Activated T-cell treated with anti-CD3 and anti-CD28 coated beads, Interleukin-2, amount 50 U/mL, for 48 hours (primary cell): ENCODE measurements at regions not wholly inside any gene's neighbourhood (a gene's known extent, or its start where the extent isn't known, plus 50 kb on each side); places are given as distances from the start of the nearest gene placed in this dataset.
"Not testable (repeated sequence)": the region's sequence is repeated elsewhere in the genome, so short reads cannot be mapped to it uniquely, and the experiment has no call there.

Experiments used
- DNase-seq, 2 experiments: peaks; one replicate each; pipeline ENCODE4 v3.0.0-alpha.2; 2020

DNA sequence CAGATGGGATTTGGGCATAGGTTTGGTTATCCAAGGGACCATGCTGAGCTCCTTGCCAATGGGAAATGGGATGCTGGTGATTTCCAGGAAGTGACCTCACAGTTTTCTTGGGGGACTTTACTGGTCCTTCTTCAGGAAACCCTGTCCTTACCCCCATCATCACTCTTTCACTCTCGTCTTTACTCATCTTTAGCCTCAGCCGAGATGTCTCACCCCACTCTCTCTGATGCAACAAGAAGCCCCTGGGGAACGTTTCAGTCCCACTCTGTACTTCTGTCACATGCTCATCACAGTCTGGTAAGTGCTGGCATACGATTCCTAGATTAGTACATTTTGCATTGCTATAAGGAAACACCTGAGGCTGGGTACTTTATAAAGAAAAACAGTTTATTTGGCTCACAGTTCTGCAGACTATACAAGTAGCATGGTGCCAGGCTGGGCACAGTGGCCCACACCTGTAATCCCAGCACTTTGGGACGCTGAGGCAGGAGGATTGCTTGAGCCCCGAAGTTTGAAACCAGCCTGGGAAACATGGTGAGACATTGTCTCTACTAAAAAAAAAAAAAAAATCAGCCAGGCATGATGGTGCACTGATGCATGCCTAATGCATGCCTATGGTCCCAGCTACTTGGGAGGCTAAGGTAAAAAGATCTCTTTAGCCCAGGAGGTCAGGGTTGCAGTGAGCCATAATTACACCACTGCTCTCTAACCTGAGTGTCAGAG lies 63.5 kb upstream of the VKORC1L1 start:
- no peak for DNase-seq

DNA sequence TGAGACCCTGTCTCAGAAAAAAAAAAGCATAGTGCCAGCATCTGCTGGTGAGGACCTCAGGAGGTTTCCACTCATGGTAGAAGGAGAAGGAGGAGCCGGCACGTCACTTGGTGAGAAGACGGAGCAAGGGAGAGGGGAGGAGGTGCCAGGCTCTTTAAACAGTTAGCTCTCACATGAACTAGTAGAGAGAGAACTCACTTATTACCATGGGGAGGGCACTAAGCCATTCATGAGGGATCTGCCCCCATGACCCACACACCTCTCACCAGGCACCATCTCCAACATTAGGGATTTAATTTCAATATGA lies 62.9 kb upstream of the VKORC1L1 start:
- no peak for DNase-seq

DNA sequence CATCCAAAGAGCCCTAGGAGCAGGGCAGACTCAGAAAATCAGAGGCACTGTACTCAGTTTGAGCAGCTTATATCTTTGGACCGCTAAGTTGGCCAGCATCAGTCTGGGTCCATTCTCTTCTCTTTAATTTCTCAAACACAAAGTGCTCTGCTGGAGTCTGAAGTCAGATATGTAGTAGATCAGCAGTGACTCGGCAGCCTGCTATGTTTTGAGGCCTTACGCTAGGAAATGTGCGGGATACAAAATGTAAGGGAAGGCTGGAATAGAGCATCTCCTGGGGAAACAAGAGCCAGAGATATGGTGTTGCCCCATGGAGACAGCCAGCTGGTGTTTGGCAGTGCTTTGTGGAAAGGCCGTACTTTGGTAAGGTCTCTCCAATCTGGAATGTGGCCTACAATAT lies 60.6 kb upstream of the VKORC1L1 start:
- no peak for DNase-seq

DNA sequence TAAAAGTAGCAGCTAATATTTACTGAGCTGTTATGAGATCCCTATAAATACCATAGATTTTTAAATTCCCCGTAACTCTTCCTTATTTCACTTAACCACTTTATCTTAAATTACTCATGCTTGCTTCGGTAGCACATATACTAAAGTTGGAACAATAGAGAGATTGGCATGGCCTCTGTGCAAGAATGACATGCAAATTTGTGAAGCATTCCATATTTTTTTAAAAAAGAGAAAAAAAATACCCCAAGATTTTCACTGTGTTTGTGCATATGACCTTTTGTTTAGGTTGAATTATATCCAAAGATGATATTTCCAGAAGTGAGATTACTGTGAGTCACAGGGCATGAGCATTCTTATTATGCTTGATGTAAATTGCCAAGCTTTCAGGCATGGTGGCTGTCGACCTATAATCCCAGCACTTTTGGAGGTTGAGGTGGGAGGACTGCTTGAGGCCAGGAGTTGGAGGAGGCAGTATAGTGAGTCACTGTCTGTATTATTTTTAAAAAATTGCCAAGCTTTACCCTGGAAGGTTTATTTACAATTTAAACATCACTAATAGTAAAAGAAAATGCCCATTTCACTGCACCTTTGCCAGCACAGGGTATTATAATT lies 58.2 kb upstream of the VKORC1L1 start:
- not testable (repeated sequence) for DNase-seq

DNA sequence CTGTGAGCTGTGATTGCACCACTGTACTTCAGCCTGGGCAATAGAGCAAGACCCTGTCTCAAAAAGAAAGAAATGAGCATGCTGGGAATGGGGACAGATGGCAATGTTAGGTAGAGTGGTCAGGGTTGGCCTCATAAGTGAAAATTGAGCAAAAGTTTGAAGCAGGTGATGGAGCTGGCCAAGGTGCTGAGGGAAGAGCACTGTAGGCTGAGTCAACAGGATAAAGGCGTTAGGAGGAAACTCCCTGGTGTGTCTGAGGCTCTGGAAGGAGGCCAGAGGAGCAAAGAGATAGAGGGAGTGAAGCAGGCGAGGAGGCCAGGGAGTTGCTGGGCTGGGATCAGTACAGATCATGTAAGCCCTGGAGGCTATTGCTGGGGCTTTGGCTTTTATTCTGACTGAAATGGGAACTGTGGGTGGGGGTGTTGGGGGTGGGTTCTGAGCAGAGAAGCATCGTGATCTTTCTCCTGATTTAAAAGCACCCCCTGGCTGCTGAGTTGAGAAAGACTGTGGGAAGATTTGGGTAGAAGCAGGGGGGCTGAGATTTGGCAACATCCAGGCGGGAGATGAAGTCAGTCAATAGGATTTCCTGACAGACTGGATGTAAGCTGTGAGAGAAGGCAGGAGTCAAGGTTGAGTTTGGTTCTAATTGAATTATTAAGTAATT lies 52.5 kb upstream of the VKORC1L1 start:
- DNase-seq, result no peak
